ENCODE measurements at regions not wholly inside any gene's neighbourhood (a gene's known extent, or its start where the extent isn't known, plus 50 kb on each side); places are given as distances from the start of the nearest gene placed in this dataset.

DNA sequence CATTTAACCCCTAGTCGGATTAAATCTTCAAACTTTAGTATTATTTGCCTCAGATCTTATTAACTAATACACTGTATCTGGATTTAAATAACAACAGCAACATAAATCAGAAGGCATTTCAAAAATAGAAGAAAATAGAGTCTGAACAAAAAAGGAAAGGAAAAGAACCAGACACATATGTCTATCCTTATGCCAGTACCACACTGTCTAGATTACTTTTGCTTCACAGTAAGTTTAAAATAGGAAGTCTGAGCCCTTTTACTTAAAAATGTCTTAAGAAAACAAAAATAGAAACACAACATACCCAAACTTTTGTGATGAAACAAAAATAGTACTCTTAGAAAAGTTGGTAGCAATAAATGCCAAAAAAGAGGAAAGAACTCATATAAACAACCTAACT is 1615.8 kb downstream of the SI start:
- TF ChIP-seq TAF1 (IDR thresholded peaks at IDR 0.05; ENCODE audit: low read depth) (no peak), TCF12 (IDR thresholded peaks at IDR 0.05; ENCODE audit: low read depth) (no peak), RAD21 (IDR thresholded peaks at IDR 0.05; ENCODE audit: low read depth) (no peak), EP300 (IDR thresholded peaks at IDR 0.05; ENCODE audit: borderline replicate concordance) (no peak)
- TF ChIP-seq, protein P1, sequence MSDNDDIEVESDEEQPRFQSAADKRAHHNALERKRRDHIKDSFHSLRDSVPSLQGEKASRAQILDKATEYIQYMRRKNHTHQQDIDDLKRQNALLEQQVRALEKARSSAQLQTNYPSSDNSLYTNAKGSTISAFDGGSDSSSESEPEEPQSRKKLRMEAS (IDR thresholded peaks at IDR 0.05): no peak
